GM23338 (cell line): ENCODE measurements at regions not wholly inside any gene's neighbourhood (a gene's known extent, or its start where the extent isn't known, plus 50 kb on each side); places are given as distances from the start of the nearest gene placed in this dataset.

Experiments used
- ATAC-seq: fragments of 200-7000 bp; cut with Tn5 transposase; 3 replicates; pipeline ENCODE4 v1.9.1; 2020
- DNase-seq: peaks from one replicate; pipeline ENCODE4 v3.0.0-alpha.2; 2015; ENCODE audit warnings: low spot score
- H2AFZ ChIP-seq: fragments of 200-600 bp; sonication (generic); 2 replicates; pipeline ENCODE4 v1.8.0; 2016; ENCODE audit warnings: antibody characterized with exemption, mild to moderate bottlenecking, moderate library complexity
- H3F3A ChIP-seq: fragments of 200-600 bp; sonication (generic); replicated peaks from 2 replicates; pipeline ENCODE4 v1.8.0; 2017; ENCODE audit warnings: antibody characterized with exemption, mixed run types, low read depth
- H3K27ac ChIP-seq: fragments of 200-600 bp; sonication (generic); 2 replicates; pipeline ENCODE4 v1.6.1; 2016; ENCODE audit warnings: low read depth
- H3K27me3 ChIP-seq: fragments of 200-600 bp; sonication (generic); 2 replicates; pipeline ENCODE4 v1.8.0; 2016; ENCODE audit warnings: mild to moderate bottlenecking, mixed run types, moderate library complexity; ENCODE audit not compliant: insufficient read depth
- H3K36me3 ChIP-seq: fragments of 200-600 bp; sonication (generic); 2 replicates; pipeline ENCODE4 v1.8.0; 2016; ENCODE audit warnings: mild to moderate bottlenecking; ENCODE audit not compliant: insufficient read depth
- H3K4me1 ChIP-seq: fragments of 200-600 bp; sonication (generic); 2 replicates; pipeline ENCODE4 v1.8.0; 2016; ENCODE audit warnings: mild to moderate bottlenecking, moderate library complexity; ENCODE audit not compliant: insufficient read depth
- H3K4me2 ChIP-seq: fragments of 200-600 bp; sonication (generic); 2 replicates; pipeline ENCODE4 v1.7.1; 2017; ENCODE audit warnings: mixed run types
- H3K4me3 ChIP-seq: fragments of 200-600 bp; sonication (generic); 2 replicates; pipeline ENCODE4 v1.6.1; 2016; ENCODE audit warnings: mixed run types
- H3K79me2 ChIP-seq: fragments of 200-600 bp; sonication (generic); replicated peaks from 2 replicates; pipeline ENCODE4 v1.8.0; 2017; ENCODE audit warnings: mild to moderate bottlenecking; ENCODE audit not compliant: insufficient read depth
- H3K9me2 ChIP-seq: fragments of 200-600 bp; sonication (generic); 2 replicates; pipeline ENCODE4 v1.8.0; 2017; ENCODE audit not compliant: insufficient read depth
- H4K20me1 ChIP-seq: fragments of 200-600 bp; sonication (generic); replicated peaks from 2 replicates; pipeline ENCODE4 v1.8.0; 2017; ENCODE audit warnings: mild to moderate bottlenecking; ENCODE audit not compliant: insufficient read depth
- H3K27ac Mint-ChIP-seq: 2 replicates; pipeline ENCODE4 v1.8.0; 2020; ENCODE audit warnings: inconsistent platforms, mild to moderate bottlenecking, moderate library complexity, mixed read lengths
- H3K27me3 Mint-ChIP-seq: 3 replicates; pipeline ENCODE4 v1.8.0; 2022; ENCODE audit warnings: low read depth, mild to moderate bottlenecking, moderate library complexity, mixed read lengths, inconsistent platforms; ENCODE audit not compliant: insufficient read depth, poor library complexity
- H3K36me3 Mint-ChIP-seq: 3 replicates; pipeline ENCODE4 v1.8.0; 2021; ENCODE audit warnings: low read depth, mild to moderate bottlenecking, inconsistent platforms, moderate library complexity, mixed read lengths
- H3K4me1 Mint-ChIP-seq: 3 replicates; pipeline ENCODE4 v1.8.0; 2020; ENCODE audit warnings: mild to moderate bottlenecking, inconsistent platforms, mixed read lengths
- H3K4me3 Mint-ChIP-seq: 3 replicates; pipeline ENCODE4 v1.8.0; 2021; ENCODE audit warnings: moderate library complexity, mild to moderate bottlenecking, inconsistent platforms, mixed read lengths
- H3K9me3 Mint-ChIP-seq: 3 replicates; pipeline ENCODE4 v1.8.0; 2020; ENCODE audit warnings: moderate library complexity, mild to moderate bottlenecking, inconsistent platforms, mixed read lengths
- EZH2 ChIP-seq: fragments of 200-600 bp; sonication (generic); IDR thresholded peaks from one replicate; pipeline ENCODE4 v1.8.0; 2017; ENCODE audit warnings: antibody characterized with exemption, mild to moderate bottlenecking, low read depth; ENCODE audit not compliant: unreplicated experiment
- JUNB ChIP-seq: IDR thresholded peaks from one replicate; pipeline ENCODE4 v1.6.1; 2016; ENCODE audit warnings: antibody characterized with exemption; ENCODE audit not compliant: unreplicated experiment
- POLR2AphosphoS5 ChIP-seq: IDR thresholded peaks from 2 replicates; pipeline ENCODE4 v1.6.1; 2016; ENCODE audit warnings: antibody characterized with exemption, low read depth
- ZNF331 ChIP-seq: fragments of 250-450 bp; sonication (Bioruptor Pico); IDR thresholded peaks from 2 replicates; pipeline ENCODE4 v1.5.0; 2020; ENCODE audit warnings: low read depth, mild to moderate bottlenecking, moderate library complexity
- TF ChIP-seq, protein P1 (sequence below): fragments of 250-450 bp; sonication (Bioruptor Pico); IDR thresholded peaks from 2 replicates; pipeline ENCODE4 v1.5.0; 2020; ENCODE audit warnings: mild to moderate bottlenecking, moderate library complexity
- TF ChIP-seq, protein P2 (sequence below): IDR thresholded peaks from 2 replicates; pipeline ENCODE4 v1.6.1; 2016; ENCODE audit warnings: antibody characterized with exemption

DNA sequence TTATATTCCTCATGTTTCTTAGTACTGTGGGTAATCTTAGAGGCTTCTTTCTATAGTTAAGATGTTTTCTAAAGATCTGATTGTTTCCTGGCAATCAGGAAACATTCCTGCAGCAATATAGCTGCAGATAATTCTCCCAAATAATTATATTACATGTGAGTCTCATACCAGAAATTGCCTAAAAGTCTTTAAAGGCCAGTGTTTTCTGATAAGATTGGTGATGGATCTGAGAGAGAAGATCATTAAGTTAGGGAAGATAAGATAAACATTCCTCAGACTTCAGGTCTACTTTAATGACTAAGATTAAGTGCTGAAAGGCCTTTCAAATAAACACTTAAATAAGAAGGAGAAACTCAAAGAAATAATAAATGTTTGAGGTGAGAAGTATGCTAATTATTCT lies 107.7 kb upstream of the DAB2 start (continued):
- TF ChIP-seq, protein P1, sequence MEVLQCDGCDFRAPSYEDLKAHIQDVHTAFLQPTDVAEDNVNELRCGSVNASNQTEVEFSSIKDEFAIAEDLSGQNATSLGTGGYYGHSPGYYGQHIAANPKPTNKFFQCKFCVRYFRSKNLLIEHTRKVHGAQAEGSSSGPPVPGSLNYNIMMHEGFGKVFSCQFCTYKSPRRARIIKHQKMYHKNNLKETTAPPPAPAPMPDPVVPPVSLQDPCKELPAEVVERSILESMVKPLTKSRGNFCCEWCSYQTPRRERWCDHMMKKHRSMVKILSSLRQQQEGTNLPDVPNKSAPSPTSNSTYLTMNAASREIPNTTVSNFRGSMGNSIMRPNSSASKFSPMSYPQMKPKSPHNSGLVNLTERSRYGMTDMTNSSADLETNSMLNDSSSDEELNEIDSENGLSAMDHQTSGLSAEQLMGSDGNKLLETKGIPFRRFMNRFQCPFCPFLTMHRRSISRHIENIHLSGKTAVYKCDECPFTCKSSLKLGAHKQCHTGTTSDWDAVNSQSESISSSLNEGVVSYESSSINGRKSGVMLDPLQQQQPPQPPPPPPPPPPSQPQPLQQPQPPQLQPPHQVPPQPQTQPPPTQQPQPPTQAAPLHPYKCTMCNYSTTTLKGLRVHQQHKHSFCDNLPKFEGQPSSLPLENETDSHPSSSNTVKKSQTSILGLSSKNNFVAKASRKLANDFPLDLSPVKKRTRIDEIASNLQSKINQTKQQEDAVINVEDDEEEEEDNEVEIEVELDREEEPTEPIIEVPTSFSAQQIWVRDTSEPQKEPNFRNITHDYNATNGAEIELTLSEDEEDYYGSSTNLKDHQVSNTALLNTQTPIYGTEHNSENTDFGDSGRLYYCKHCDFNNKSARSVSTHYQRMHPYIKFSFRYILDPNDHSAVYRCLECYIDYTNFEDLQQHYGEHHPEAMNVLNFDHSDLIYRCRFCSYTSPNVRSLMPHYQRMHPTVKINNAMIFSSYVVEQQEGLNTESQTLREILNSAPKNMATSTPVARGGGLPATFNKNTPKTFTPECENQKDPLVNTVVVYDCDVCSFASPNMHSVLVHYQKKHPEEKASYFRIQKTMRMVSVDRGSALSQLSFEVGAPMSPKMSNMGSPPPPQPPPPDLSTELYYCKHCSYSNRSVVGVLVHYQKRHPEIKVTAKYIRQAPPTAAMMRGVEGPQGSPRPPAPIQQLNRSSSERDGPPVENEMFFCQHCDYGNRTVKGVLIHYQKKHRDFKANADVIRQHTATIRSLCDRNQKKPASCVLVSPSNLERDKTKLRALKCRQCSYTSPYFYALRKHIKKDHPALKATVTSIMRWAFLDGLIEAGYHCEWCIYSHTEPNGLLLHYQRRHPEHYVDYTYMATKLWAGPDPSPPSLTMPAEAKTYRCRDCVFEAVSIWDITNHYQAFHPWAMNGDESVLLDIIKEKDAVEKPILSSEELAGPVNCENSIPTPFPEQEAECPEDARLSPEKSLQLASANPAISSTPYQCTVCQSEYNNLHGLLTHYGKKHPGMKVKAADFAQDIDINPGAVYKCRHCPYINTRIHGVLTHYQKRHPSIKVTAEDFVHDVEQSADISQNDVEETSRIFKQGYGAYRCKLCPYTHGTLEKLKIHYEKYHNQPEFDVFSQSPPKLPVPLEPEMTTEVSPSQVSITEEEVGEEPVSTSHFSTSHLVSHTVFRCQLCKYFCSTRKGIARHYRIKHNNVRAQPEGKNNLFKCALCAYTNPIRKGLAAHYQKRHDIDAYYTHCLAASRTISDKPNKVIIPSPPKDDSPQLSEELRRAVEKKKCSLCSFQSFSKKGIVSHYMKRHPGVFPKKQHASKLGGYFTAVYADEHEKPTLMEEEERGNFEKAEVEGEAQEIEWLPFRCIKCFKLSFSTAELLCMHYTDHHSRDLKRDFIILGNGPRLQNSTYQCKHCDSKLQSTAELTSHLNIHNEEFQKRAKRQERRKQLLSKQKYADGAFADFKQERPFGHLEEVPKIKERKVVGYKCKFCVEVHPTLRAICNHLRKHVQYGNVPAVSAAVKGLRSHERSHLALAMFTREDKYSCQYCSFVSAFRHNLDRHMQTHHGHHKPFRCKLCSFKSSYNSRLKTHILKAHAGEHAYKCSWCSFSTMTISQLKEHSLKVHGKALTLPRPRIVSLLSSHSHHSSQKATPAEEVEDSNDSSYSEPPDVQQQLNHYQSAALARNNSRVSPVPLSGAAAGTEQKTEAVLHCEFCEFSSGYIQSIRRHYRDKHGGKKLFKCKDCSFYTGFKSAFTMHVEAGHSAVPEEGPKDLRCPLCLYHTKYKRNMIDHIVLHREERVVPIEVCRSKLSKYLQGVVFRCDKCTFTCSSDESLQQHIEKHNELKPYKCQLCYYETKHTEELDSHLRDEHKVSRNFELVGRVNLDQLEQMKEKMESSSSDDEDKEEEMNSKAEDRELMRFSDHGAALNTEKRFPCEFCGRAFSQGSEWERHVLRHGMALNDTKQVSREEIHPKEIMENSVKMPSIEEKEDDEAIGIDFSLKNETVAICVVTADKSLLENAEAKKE (CRISPR knock-in tag), result no peak
- TF ChIP-seq, protein P2, sequence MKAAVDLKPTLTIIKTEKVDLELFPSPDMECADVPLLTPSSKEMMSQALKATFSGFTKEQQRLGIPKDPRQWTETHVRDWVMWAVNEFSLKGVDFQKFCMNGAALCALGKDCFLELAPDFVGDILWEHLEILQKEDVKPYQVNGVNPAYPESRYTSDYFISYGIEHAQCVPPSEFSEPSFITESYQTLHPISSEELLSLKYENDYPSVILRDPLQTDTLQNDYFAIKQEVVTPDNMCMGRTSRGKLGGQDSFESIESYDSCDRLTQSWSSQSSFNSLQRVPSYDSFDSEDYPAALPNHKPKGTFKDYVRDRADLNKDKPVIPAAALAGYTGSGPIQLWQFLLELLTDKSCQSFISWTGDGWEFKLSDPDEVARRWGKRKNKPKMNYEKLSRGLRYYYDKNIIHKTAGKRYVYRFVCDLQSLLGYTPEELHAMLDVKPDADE, result no peak

DNA sequence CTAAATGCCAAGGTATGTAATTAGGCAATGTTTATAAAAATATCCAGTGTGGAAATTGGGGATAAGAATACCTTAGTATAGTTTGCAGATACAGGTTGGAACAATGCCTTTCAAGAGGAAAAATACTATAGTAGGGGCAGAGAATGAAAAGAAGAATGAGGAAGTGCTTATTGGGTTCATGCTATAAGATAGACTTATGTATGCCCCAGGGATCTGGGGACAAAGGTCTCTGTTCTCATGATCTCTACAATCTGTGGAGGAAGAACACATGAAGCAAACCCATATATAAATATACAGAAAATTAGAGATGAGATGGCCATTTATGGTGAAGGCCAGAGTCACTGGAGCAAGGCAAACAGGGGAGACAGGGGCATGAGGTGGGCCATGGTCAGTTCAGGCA lies 106.5 kb upstream of the DAB2 start:
- Histone ChIP-seq H3K27ac (no peak overlapping the region), H3K4me3 (no peak overlapping the region), H2AFZ (no peak overlapping the region), H3F3A (no peaks in the 10 kb centered on the region), H4K20me1 (no peaks in the 10 kb centered on the region), H3K4me2 (no peak overlapping the region), H3K27me3 (no peaks in the 10 kb centered on the region), H3K4me1 (peaks cover 12% of the 10 kb centered on the region), H3K9me2 (peaks cover 5% of the 10 kb centered on the region), H3K79me2 (no peaks in the 10 kb centered on the region), H3K36me3 (no peaks in the 10 kb centered on the region)
- H3K27me3 Mint-ChIP-seq, result peaks cover 2% of the 10 kb centered on the region
- ATAC-seq (no peak), DNase-seq (no peak)
- no peaks in the 10 kb centered on the region for H3K9me3 Mint-ChIP-seq
- no peak overlapping the region for H3K27ac Mint-ChIP-seq
- TF ChIP-seq JUNB, result no peak
- no peak for TF ChIP-seq POLR2AphosphoS5
- TF ChIP-seq, protein P1 (CRISPR knock-in tag), result no peak
- no peak for TF ChIP-seq ZNF331
- TF ChIP-seq EZH2, result no peak
- no peak overlapping the region for H3K4me3 Mint-ChIP-seq
- H3K36me3 Mint-ChIP-seq, result no peaks in the 10 kb centered on the region; the same call in 2 of the 3 replicates
- peaks cover 24% of the 10 kb centered on the region for H3K4me1 Mint-ChIP-seq
